ENCODE measurements at regions not wholly inside any gene's neighbourhood (a gene's known extent, or its start where the extent isn't known, plus 50 kb on each side); places are given as distances from the start of the nearest gene placed in this dataset.

DNA sequence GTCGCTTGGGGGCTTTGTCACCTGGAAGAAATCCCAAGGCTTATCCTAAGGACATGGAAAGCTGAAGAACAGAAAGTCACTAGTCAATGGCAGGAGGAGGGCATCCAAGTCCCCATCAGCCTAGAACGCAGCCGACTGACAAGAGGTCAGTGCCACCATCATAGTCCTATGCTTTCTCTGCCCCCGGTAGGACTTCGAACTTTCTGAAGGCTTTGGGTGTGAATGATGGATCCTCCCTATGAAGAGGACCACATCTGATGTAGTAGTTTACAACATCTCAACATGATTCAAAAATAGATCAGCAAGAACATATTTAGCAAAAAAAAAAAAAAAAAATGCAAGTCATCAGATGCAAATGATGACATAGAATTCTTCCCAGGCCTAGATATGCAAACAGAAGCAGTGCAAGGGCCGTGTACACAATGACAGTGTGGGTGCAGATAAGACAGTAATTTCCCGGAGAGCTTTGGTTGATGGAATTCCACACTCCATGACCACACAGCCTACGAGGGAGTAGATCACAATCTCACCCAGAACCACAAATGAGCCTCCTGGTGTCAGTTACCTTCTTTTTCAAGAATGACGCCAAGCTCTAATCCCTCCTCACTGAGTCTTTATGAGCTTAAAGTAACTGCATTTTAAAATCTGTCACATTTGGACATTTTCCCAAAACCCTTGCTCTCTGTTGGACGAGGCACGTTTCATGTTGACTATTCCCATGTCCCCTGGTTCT lies 88.2 kb downstream of the PSMG1 start:
- TF ChIP-seq, protein P1, sequence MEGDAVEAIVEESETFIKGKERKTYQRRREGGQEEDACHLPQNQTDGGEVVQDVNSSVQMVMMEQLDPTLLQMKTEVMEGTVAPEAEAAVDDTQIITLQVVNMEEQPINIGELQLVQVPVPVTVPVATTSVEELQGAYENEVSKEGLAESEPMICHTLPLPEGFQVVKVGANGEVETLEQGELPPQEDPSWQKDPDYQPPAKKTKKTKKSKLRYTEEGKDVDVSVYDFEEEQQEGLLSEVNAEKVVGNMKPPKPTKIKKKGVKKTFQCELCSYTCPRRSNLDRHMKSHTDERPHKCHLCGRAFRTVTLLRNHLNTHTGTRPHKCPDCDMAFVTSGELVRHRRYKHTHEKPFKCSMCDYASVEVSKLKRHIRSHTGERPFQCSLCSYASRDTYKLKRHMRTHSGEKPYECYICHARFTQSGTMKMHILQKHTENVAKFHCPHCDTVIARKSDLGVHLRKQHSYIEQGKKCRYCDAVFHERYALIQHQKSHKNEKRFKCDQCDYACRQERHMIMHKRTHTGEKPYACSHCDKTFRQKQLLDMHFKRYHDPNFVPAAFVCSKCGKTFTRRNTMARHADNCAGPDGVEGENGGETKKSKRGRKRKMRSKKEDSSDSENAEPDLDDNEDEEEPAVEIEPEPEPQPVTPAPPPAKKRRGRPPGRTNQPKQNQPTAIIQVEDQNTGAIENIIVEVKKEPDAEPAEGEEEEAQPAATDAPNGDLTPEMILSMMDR (IDR thresholded peaks at IDR 0.05): no peak
- no peak for TF ChIP-seq POLR2AphosphoS5 (IDR thresholded peaks at IDR 0.05)

Measured in prostate gland (tissue), 2 donors.